Stimulated activated CD4-positive, alpha-beta T cell treated with anti-CD3 and anti-CD28 coated beads, Interleukin-4, amount 100 ng/mL, for 48 hours (primary cell): ENCODE measurements at regions not wholly inside any gene's neighbourhood (a gene's known extent, or its start where the extent isn't known, plus 50 kb on each side); places are given as distances from the start of the nearest gene placed in this dataset.
"Not testable (repeated sequence)": the region's sequence is repeated elsewhere in the genome, so short reads cannot be mapped to it uniquely, and the experiment has no call there.

Experiments
- DNase-seq, 2 donors: peaks; one replicate each; pipeline ENCODE4 v3.0.0-alpha.2; 2020; ENCODE audit warnings: low read depth in 2 of 2

GRCh38 chr12:83365317-83365716 is 678.6 kb downstream of the TMTC2 start:
- no peak for DNase-seq

GRCh38 chr12:83361475-83361874 is 674.8 kb downstream of the TMTC2 start:
- no peak for DNase-seq

- no peak for DNase-seq
Observed at GRCh38 chr12:83361071-83361470, 674.4 kb downstream of the TMTC2 start.

DNA sequence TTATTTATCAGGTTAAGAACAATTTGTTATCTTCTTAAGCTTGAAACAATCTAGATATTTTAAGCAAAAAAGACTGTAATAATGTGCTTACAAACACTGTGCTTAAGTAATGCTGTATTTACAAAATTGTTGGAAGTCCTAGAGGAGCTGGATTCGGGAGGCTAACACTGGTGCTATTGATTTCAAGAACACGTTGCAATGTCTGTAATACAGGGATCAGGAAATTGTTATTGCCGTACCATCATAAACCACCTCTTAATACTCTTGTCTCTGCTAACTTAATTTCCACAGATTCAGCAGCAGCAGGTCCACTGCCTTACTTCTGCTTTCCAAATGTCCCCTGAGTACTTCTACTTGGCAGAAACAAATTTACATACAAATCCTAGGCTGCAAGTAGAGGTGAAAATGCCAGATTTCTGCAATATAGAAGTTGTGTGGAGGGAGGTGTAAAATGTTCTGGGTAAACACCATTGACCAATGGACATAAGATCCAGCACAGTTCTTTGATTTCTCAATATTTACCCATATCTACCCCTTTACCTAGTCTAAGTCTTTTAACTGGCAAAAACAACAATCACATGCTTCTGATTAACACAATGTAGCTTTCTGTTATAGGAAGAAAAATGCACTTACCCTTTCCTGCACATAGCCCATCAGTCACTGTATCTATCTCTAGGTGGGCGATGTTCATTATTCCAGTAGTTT is 663.4 kb downstream of the TMTC2 start:
- DNase-seq, result no peak

- no peak for DNase-seq
Observed at GRCh38 chr12:83346333-83346732, 659.6 kb downstream of the TMTC2 start.

GRCh38 chr12:83343767-83344166 is 657.1 kb downstream of the TMTC2 start:
- no peak for DNase-seq

GRCh38 chr12:83335748-83336147 is 649.0 kb downstream of the TMTC2 start:
- no peak for DNase-seq

DNA sequence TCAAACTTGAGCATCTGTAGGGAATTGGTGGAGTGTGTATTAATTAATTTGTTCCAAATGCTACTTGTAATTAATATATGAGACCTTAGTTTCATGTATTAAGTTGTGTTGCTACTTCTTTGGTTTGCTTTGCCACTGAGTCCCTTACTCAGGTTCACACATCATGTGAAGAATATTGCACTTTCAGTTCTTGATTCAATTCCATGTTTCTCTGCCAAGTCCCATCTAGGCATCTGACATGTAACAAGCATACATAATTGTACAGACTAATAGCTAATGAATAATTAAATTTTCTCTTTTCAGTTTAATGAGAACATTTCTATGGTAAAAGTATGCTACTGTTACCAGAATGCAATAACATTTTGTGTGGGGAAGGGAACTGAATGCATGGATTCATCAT is 640.0 kb downstream of the TMTC2 start:
- DNase-seq, result no peak

DNA sequence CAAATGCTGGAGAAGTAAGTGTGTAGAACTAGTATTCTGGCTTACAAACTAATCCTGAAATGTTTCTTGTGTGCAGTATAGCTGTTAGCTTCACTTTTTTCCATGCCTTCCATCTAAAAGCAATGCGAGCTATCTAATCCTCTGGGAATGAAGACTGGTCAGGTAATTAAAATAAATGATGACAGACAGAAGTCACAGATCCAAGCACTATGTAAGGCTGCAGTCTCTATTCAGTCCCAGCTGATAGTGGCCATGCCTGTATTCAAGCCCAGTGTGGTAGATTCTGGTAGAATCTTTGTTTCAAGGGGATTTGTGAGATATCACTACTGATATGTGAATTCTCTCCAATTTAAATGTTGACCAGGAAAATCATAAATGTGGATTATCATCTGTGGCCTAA is 637.2 kb downstream of the TMTC2 start:
- no peak for DNase-seq

DNA sequence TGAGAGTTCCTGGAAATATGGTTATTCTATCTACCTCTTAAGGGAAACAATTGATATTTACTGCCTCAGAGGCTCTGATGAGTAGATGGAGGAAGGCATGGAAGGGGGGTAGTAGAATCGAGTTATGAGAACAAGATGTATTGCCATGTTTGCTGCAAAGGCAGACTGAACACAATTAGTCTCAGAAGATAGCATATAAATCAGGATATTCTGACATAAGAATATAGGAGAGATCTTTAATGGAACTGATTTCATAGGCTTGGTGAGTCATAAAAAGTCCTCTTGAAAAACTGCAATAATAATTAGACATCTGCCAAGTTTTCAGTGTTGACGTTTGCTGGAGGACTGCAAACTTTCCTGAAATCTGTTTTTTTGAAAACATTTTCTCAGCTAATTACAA is 636.1 kb downstream of the TMTC2 start:
- DNase-seq, result no peak

- no peak for DNase-seq
Observed at GRCh38 chr12:83321971-83322370, 635.3 kb downstream of the TMTC2 start.

- no peak for DNase-seq
Observed at GRCh38 chr12:83320350-83320749, 633.6 kb downstream of the TMTC2 start.

- no peak for DNase-seq
Observed at GRCh38 chr12:83318386-83319098, 631.8 kb downstream of the TMTC2 start.

DNA sequence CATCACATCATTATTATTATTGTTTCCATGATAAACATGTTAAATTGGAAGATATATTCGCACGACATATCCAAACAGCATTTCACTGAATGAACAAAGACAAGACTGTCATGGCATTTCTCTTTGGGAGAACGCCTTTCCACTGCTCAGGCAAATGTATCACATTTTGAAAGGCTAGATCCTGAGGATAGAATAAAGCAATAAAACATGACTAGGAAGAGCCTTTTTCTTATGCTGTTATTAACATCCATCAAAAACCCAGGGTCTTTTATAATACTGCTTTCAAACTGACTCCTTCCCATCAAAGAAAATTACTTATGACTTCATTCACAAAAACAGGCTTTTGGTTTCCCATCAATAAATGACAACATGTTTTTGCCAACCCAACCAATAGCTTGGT is 630.9 kb downstream of the TMTC2 start:
- DNase-seq, result no peak

DNA sequence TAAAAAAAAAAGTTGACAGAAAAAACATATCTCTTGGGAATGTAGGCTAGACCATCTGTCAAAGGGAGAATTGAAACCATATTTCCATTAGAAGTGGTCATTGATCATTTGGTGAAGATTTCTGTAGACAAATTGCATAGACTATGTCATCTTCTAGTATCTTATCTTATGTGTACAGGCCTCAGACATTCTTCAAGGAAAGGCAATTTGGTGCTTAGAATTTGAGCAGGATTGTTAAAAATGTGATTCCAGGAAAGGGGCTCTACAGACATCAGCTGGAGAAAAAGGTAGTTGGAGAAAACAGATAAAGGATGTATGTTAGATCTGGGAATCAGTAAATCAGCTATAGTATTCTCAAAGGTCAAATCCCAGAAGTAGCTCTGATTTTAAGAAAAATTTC is 627.1 kb downstream of the TMTC2 start:
- no peak for DNase-seq

DNA sequence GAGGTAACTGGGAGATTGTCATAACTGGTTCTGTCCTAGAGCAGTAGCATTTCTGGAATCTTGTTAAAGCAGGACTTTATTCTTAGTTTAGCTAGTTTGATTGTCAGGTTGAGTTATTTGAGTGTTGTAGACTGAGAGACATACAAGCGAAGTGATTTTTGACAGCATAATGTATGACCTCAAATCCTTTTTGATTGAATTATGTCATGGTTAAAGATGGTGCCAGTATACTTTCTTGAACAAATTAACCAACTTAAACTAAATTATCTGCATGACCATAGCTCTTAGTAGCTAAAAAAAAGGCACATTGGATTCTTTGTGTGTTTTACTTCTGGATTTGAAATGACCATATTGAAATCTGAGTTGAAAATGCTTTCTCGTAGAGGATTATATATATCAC is 626.6 kb downstream of the TMTC2 start:
- no peak for DNase-seq

GRCh38 chr12:83276904-83277303 is 590.2 kb downstream of the TMTC2 start:
- no peak for DNase-seq

DNA sequence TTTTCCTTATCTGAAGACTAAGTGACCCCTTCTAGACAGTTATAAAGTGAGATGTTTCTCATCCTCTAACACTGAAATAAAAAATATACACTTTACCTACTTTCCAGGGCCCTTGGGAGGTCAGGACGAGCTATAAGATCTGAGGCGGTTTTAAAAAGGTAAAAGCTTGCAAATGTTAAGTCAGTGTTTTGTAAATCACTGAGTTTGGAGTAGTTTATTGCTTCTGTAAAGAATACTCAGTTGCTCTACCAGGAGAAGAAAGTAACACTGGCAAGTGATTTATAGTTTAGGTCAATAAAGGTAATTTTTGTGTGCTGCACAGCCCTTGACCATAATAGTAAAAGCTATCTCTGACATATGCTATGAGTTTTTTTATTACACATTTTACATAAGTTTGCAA is 584.5 kb downstream of the TMTC2 start:
- DNase-seq, result no peak

GRCh38 chr12:83265808-83266207 is 579.1 kb downstream of the TMTC2 start:
- DNase-seq, result no peak

- DNase-seq, result no peak
Observed at GRCh38 chr12:83261998-83262397, 575.3 kb downstream of the TMTC2 start.

GRCh38 chr12:83260126-83260525 is 573.4 kb downstream of the TMTC2 start:
- not testable (repeated sequence) for DNase-seq

DNA sequence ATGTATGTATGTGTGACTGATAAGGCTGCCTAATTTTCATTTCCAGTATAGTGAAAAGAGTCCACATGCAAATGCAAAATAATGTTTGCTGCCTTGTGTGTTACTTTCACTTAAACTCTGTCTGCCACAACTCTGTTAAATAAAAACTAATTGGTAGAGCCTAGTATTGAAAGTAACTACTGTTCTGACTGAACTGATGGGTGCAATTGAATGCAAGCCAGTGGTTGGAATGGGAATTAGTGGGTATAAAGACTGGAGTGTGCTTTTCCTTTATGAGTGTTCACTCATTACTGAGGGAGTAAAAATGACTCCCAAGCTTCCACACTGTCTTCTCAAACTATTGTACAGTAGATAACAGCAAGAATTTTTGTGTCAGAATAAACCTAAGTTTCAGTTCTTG is 571.0 kb downstream of the TMTC2 start:
- no peak for DNase-seq

- DNase-seq, result no peak
Observed at GRCh38 chr12:83256562-83256961, 569.9 kb downstream of the TMTC2 start.

- DNase-seq, result no peak
Observed at GRCh38 chr12:83250866-83251265, 564.2 kb downstream of the TMTC2 start.
